KG1 (cell line): ENCODE measurements at regions not wholly inside any gene's neighbourhood (a gene's known extent, or its start where the extent isn't known, plus 50 kb on each side); places are given as distances from the start of the nearest gene placed in this dataset.

Experiments used
- DNase-seq: peaks from one replicate; lab custom pipeline; 2025; lab: John Stamatoyannopoulos, UW

- no peak for DNase-seq
Measured at GRCh38 chr6:9482030-9482738, 932.7 kb downstream of the TFAP2A start.

- DNase-seq: no peak
Measured at GRCh38 chr6:9481292-9482029, 933.4 kb downstream of the TFAP2A start.

- no peak for DNase-seq
Measured at GRCh38 chr6:9468277-9468676, 946.6 kb downstream of the TFAP2A start.

- no peak for DNase-seq
Measured at GRCh38 chr6:9467741-9468140, 947.1 kb downstream of the TFAP2A start.

GRCh38 chr6:9464583-9464982 lies 950.3 kb downstream of the TFAP2A start:
- no peak for DNase-seq

GRCh38 chr6:9463311-9463710 lies 951.6 kb downstream of the TFAP2A start:
- DNase-seq: no peak

GRCh38 chr6:9461188-9461587 lies 953.7 kb downstream of the TFAP2A start:
- no peak for DNase-seq

GRCh38 chr6:9458424-9458823 lies 956.5 kb downstream of the TFAP2A start:
- no peak for DNase-seq

GRCh38 chr6:9455864-9456658 lies 958.8 kb downstream of the TFAP2A start:
- no peak for DNase-seq

GRCh38 chr6:9439621-9440330 lies 975.1 kb downstream of the TFAP2A start:
- DNase-seq: no peak

- DNase-seq: no peak
Measured at GRCh38 chr6:9437836-9438235, 977.0 kb downstream of the TFAP2A start.

- DNase-seq: no peak
Measured at GRCh38 chr6:9435281-9435680, 979.6 kb downstream of the TFAP2A start.

- no peak for DNase-seq
Measured at GRCh38 chr6:9431945-9432344, 982.9 kb downstream of the TFAP2A start.

- no peak for DNase-seq
Measured at GRCh38 chr6:9428421-9429172, 986.3 kb downstream of the TFAP2A start.

GRCh38 chr6:9422138-9422537 lies 986.8 kb upstream of the SLC35B3 start:
- DNase-seq: no peak

GRCh38 chr6:9420316-9421015 lies 985.1 kb upstream of the SLC35B3 start:
- DNase-seq: no peak

GRCh38 chr6:9417400-9417799 lies 982.1 kb upstream of the SLC35B3 start:
- DNase-seq: no peak

GRCh38 chr6:9412951-9413559 lies 977.7 kb upstream of the SLC35B3 start:
- peak; percentile 2 for DNase-seq

- no peak for DNase-seq
Measured at GRCh38 chr6:9409126-9409525, 973.8 kb upstream of the SLC35B3 start.

- DNase-seq: no peak
Measured at GRCh38 chr6:9408402-9409117, 973.2 kb upstream of the SLC35B3 start.
